Heart left ventricle (tissue), 16 donors: ENCODE measurements at regions not wholly inside any gene's neighbourhood (a gene's known extent, or its start where the extent isn't known, plus 50 kb on each side); places are given as distances from the start of the nearest gene placed in this dataset.

Source experiments
- ATAC-seq, 4 donors: fragments of 200-7000 bp; cut with Tn5 transposase; one replicate each; pipeline ENCODE4 v1.9.1; 2020 to 2022; ENCODE audit warnings: moderate library complexity in 4 of 4, mild to moderate bottlenecking in 3 of 4, moderate number of reproducible peaks in 1 of 4
- DNase-seq, 5 donors: peaks; one replicate each; pipeline ENCODE4 v3.0.0-alpha.2; 2020
- H3K27ac ChIP-seq, 12 donors: fragments of 200-600 bp; sonication (generic) in 4 of 12; one replicate each; pipeline versions ENCODE4 v1.5.0 to v1.8.0; 2016 to 2022; ENCODE audit warnings: mild to moderate bottlenecking in 2 of 12
- H3K27me3 ChIP-seq, 9 donors: fragments of 200-600 bp; sonication (generic) in 2 of 9; one replicate each; pipeline versions ENCODE4 v1.5.1 to v1.8.0; 2016 to 2022; ENCODE audit warnings: mild to moderate bottlenecking in 3 of 9
- H3K36me3 ChIP-seq, 9 donors: fragments of 200-600 bp; sonication (generic) in 2 of 9; one replicate each; pipeline versions ENCODE4 v1.5.0 to v1.8.0; 2018 to 2022; ENCODE audit warnings: mild to moderate bottlenecking in 2 of 9
- H3K4me1 ChIP-seq, 12 donors: fragments of 200-600 bp; sonication (generic) in 4 of 12; one replicate each; pipeline versions ENCODE4 v1.5.0 to v1.8.0; 2016 to 2022; ENCODE audit warnings: mild to moderate bottlenecking in 3 of 12
- H3K4me3 ChIP-seq, 12 donors: fragments of 200-600 bp; sonication (generic) in 4 of 12; one replicate each; pipeline versions ENCODE4 v1.5.0 to v1.8.0; 2017 to 2022; ENCODE audit warnings: mild to moderate bottlenecking in 9 of 12, moderate library complexity in 4 of 12
- H3K9me3 ChIP-seq, 12 donors: fragments of 200-600 bp; sonication (generic) in 4 of 12; one replicate each; pipeline versions ENCODE4 v1.5.0 to v1.8.0; 2016 to 2022; ENCODE audit warnings: mild to moderate bottlenecking in 1 of 12
- CTCF ChIP-seq, 12 donors: fragments of 200-600 bp; sonication (generic) in 4 of 12; IDR thresholded peaks; one replicate each; pipeline versions ENCODE4 v1.5.0 to v1.8.0; 2018 to 2022; ENCODE audit warnings: antibody characterized with exemption in 12 of 12, mild to moderate bottlenecking in 5 of 12
- POLR2A ChIP-seq, 2 donors: fragments of 450-650 bp; IDR thresholded peaks; one replicate each; pipeline ENCODE4 v1.6.1; 2017; ENCODE audit warnings: antibody characterized with exemption in 2 of 2, mild to moderate bottlenecking in 2 of 2, moderate library complexity in 2 of 2
- WGBS, 4 donors: extraction: QIAGEN DNeasy Blood & Tissue Kit in 2 of 4; methylation state at CpG; one replicate each; pipeline versions ENCODE4 v1.1.5 to v1.1.7; 2013 to 2018; 5-methylcytosine and 5-hydroxymethylcytosine counted together
- intact Hi-C, 10 donors: fragments of 100-400 bp; cut with DNase I; formaldehyde crosslinking; loops; one replicate each; pipeline versions ENCODE4 v1.11.1 to v1.14.2; 2022
- donor health status: ischemic (EF 13 %, LVEDD 7.1; RV severe dilation, severe dysfunction).
- donor health status: healthy with polysubstance abuse.
- donor health status: DM: no; HTN: yes; CAD: no.
- donor health status: DM: no; HTN: no; CAD: no.
- donor health status: ischemic (EF 25% LVEDD 6.9; RV normal size, moderate dysfunction).
- donor health status: ischemic (EF 25% LVEDD 5.7; RV mildly dilated, moderate dysfunction).
- donor health status: healthy.
- donor health status: DM: yes; HTN: yes; CAD: no.
- donor health status: ischemic (EF 35%, LVEDD 5.7; RV mildly dilated, moderate dysfunction).
- donor health status: nonischemic (EF 11% LVEDD 7.7; RV severe dilation, severe dysfunction).
- donor health status: DM: yes; HTN: yes; CAD: no.
- donor health status: PGD.
- donor health status: ischemic (EF 29% LVEDD 5.4; RV normal size, mild dysfunction).
- donor health status: nonischemic (EF 23%, LVEDD 6.1; RV moderate dilation, normal function).

DNA sequence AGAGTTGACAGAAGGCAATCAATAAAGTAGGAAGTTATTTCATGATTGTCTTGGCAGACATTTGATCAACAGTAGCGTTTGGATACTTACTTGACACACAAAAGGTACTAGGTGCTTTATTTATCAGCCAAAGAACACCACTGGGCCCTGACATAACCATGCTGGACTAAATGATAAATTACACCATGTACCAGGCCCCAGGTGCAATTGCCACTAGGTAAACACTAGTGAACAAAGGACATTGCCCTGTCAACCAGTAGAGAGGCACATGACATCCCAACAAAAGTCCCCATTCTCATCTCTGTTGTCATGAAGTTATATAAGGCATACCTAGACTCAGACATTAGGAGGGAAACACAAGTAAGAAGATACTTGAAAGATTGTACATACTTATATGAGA is 747.2 kb downstream of the SATB2 start:
- Histone ChIP-seq H3K27ac (no peak overlapping the region), H3K4me1 (no peaks in the 10 kb centered on the region), H3K4me3 (no peak overlapping the region), H3K36me3 (no peaks in the 10 kb centered on the region), H3K9me3 (peaks cover 0 to 8% (median 0%) of the 10 kb centered on the region in 12 donors), H3K27me3 (no peaks in the 10 kb centered on the region)
- DNase-seq: no peak
- ATAC-seq: no peak
- 45 to 75% (median 63%) methylated on average over 1 of the region's 1 CpG for WGBS, 4 donors
- TF ChIP-seq POLR2A (IDR thresholded peaks at IDR 0.05) (no peak), CTCF (IDR thresholded peaks at IDR 0.05) (no peak)
- intact Hi-C loops: no loop called here

DNA sequence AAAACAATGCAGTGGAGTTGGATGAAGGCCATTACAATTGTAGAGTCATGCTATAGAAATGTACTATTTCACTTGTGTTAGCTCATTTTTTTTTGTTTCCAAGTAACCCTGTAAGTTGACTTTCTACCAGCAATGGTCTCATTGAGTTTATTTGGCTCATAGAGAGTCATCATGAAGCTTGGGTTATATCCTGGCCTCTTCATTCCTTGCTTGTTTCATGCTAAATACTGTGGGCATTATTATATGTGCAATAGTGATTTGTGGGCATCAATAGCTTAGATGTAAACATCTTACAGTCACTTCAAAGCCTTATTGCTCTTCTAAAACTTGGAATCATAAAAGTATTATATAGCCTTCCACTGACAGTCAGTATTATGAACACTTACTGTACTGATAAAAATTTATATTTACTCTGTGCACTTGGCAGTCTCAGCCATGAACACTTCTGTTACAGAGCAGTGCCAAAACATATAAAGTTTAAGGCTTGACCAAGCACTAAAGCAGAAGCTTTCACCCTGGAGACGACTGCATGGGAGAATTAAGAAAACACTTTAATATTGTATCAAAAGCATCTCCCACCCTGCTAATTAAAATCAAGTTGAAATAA is 751.2 kb downstream of the SATB2 start:
- 25 to 60% (median 37%) methylated on average over 1 of the region's 1 CpG for WGBS, 4 donors
- no peak for ATAC-seq
- intact Hi-C loops: no loop called here
- no peaks in the 10 kb centered on the region for H3K27me3 ChIP-seq
- H3K9me3 ChIP-seq: peaks cover 0 to 8% (median 0%) of the 10 kb centered on the region in 12 donors
- H3K4me3 ChIP-seq: no peak overlapping the region
- no peaks in the 10 kb centered on the region for H3K4me1 ChIP-seq
- TF ChIP-seq POLR2A (IDR thresholded peaks at IDR 0.05) (no peak), CTCF (IDR thresholded peaks at IDR 0.05) (no peak)
- H3K27ac ChIP-seq: no peak overlapping the region
- H3K36me3 ChIP-seq: no peaks in the 10 kb centered on the region
- no peak for DNase-seq

DNA sequence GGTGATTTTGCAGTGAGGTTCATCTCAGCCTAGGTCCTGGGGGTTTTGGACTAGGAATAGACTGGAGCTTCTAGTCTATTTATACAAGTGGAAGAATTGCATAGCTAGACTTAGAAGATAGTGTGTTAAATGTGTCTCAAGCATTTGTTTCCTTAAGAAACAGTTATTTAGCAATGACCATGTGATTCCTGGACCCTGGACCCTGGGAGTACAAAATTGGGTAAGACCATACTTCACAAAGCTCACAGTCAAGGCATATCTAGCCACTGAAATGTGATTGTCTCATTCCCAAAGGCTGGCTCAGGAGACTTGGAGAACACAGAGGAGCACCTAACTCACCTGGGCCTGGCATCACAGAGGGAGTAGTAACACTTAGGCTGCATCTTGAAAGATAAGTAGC is 754.5 kb downstream of the SATB2 start:
- Histone ChIP-seq H3K4me1 (no peaks in the 10 kb centered on the region), H3K4me3 (no peak overlapping the region), H3K9me3 (no peaks in the 10 kb centered on the region), H3K27me3 (no peaks in the 10 kb centered on the region), H3K36me3 (no peaks in the 10 kb centered on the region), H3K27ac (no peak overlapping the region)
- intact Hi-C loops: no loop called here
- ATAC-seq: no peak
- no peak for DNase-seq
- TF ChIP-seq CTCF (IDR thresholded peaks at IDR 0.05): no peak
- no peak for TF ChIP-seq POLR2A (IDR thresholded peaks at IDR 0.05)

DNA sequence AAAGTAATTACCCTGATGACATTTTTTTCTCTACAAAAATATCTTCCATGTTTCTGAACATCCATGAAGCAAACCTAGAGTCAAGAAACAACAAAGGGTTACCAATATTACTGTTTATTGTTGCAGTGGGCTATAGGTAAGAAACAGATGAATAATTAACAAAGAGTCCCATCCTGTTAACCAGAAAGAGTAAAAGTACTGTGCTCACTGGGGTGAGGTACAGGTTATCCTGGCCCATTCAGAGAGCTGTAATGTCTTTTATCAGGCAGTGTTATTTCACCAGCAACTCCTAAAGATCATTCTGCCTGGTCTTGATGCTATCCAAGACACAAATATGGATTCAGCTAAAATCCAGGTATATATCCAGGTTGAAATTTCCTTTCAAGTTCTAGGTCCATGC is 754.9 kb downstream of the SATB2 start:
- no peak for ATAC-seq
- intact Hi-C loops: no loop called here

More for the DNA sequence above, 754.9 kb downstream of the SATB2 start:
- H3K4me3 ChIP-seq: no peak overlapping the region
- no peak overlapping the region for H3K27ac ChIP-seq
- no peak for TF ChIP-seq CTCF (IDR thresholded peaks at IDR 0.05)
- no peak for TF ChIP-seq POLR2A (IDR thresholded peaks at IDR 0.05)
- H3K36me3 ChIP-seq: no peaks in the 10 kb centered on the region
- no peak for DNase-seq
- H3K9me3 ChIP-seq: no peaks in the 10 kb centered on the region
- no peaks in the 10 kb centered on the region for H3K27me3 ChIP-seq
- no peaks in the 10 kb centered on the region for H3K4me1 ChIP-seq
